ENCODE measurements at regions not wholly inside any gene's neighbourhood (a gene's known extent, or its start where the extent isn't known, plus 50 kb on each side); places are given as distances from the start of the nearest gene placed in this dataset.

DNA sequence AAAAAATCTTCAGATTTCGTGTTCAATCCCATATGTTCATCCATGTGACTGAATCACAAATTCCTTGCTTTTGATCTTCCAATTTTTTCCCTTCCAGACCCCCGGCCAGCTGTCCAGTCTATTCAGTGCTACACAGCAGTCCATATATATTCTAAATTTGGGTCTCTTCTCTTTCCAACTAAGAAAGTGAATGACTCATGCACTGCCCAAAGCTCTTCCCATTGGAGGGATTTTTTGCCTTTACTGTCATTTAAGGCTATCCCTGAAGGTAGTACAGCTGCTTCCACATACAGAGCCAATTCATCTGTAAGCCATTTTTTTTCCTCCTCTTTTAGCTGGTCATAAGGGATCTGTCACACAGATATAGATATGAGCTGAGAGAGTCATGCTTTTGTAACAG lies 478.3 kb downstream of the DMRT2 start:
- TF ChIP-seq, protein P1, sequence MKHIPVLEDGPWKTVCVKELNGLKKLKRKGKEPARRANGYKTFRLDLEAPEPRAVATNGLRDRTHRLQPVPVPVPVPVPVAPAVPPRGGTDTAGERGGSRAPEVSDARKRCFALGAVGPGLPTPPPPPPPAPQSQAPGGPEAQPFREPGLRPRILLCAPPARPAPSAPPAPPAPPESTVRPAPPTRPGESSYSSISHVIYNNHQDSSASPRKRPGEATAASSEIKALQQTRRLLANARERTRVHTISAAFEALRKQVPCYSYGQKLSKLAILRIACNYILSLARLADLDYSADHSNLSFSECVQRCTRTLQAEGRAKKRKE (CRISPR knock-in tag; IDR thresholded peaks at IDR 0.05; ENCODE audit: low read depth), result no peak
- TF ChIP-seq FOXS1 (CRISPR knock-in tag; IDR thresholded peaks at IDR 0.05) (no peak), POLR2A (IDR thresholded peaks at IDR 0.05; ENCODE audit: low read length) (no peak), RNF2 (IDR thresholded peaks at IDR 0.05; ENCODE audit: borderline replicate concordance, low read depth) (no peak), ZNF302 (CRISPR knock-in tag; IDR thresholded peaks at IDR 0.05) (no peak), TP53 (CRISPR knock-in tag; IDR thresholded peaks at IDR 0.05) (no peak), PHF8 (IDR thresholded peaks at IDR 0.05; ENCODE audit: borderline replicate concordance, low read depth) (no peak), FOSB (CRISPR knock-in tag; IDR thresholded peaks at IDR 0.05) (no peak), HDAC2 (IDR thresholded peaks at IDR 0.05) (no peak), BHLHE40 (IDR thresholded peaks at IDR 0.05; ENCODE audit: low read depth, low read length) (no peak), CBX2 (IDR thresholded peaks at IDR 0.05; ENCODE audit: borderline replicate concordance, low read depth) (no peak), JUNB (IDR thresholded peaks at IDR 0.05) (no peak), SMC3 (IDR thresholded peaks at IDR 0.05) (no peak), KDM1A (IDR thresholded peaks at IDR 0.05; ENCODE audit: low read depth) (no peak), RARB (CRISPR knock-in tag; IDR thresholded peaks at IDR 0.05) (no peak), CBX8 (IDR thresholded peaks at IDR 0.05) (no peak), RAD21 (conservative IDR thresholded peaks at IDR 0.05 in 1 of 2, IDR thresholded peaks at IDR 0.05 in 1 of 2) (no peak)
- TF ChIP-seq, protein P2, sequence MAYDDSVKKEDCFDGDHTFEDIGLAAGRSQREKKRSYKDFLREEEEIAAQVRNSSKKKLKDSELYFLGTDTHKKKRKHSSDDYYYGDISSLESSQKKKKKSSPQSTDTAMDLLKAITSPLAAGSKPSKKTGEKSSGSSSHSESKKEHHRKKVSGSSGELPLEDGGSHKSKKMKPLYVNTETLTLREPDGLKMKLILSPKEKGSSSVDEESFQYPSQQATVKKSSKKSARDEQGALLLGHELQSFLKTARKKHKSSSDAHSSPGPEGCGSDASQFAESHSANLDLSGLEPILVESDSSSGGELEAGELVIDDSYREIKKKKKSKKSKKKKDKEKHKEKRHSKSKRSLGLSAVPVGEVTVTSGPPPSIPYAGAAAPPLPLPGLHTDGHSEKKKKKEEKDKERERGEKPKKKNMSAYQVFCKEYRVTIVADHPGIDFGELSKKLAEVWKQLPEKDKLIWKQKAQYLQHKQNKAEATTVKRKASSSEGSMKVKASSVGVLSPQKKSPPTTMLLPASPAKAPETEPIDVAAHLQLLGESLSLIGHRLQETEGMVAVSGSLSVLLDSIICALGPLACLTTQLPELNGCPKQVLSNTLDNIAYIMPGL (CRISPR knock-in tag; IDR thresholded peaks at IDR 0.05; ENCODE audit: borderline replicate concordance), result no peak
- TF ChIP-seq, protein P3, sequence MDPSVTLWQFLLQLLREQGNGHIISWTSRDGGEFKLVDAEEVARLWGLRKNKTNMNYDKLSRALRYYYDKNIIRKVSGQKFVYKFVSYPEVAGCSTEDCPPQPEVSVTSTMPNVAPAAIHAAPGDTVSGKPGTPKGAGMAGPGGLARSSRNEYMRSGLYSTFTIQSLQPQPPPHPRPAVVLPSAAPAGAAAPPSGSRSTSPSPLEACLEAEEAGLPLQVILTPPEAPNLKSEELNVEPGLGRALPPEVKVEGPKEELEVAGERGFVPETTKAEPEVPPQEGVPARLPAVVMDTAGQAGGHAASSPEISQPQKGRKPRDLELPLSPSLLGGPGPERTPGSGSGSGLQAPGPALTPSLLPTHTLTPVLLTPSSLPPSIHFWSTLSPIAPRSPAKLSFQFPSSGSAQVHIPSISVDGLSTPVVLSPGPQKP (IDR thresholded peaks at IDR 0.05; ENCODE audit: low read depth, low read length), result no peak
- Histone ChIP-seq H3K4me3 (no peak overlapping the region), H3K9me3 (no peaks in the 10 kb centered on the region), H3K4me1 (no peaks in the 10 kb centered on the region), H3K4me2 (no peak overlapping the region), H3K27ac (no peak overlapping the region)
- FAIRE-seq (no peak), DNase-seq (ENCODE audit: low read depth in 1 of 2, low spot score in 1 of 2) (no peak), ATAC-seq (no peak)
- ChIA-PET POLR2A (no interaction called here), CTCF (interaction anchor here (1.7 kb wide), 1 partner anchor 10 kb away, joined by 3 read pairs; no protein-coding TSS in a partner anchor)
- 0% methylated on average over 2 of the region's 2 CpGs for WGBS (ENCODE audit: missing lambda C conversion rate)

DNA sequence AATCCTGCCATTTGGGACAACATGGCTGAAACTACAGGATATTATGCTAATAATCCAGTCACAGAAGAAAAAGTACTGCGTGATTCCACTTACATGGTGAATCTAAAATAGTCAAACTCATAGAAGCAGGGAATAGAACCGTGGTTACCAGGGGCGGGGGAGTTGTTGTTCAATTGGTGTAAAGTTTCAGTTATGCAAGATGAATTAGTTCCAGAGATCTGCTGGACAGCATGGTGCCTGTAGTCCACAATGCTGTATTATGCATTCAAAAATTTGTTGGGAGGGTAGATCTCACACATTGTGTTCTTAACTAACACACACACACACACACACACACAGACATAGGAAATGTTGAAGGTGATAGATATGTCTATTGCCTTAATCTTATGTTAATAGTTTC lies 480.5 kb downstream of the DMRT2 start:
- ChIA-PET POLR2A (no interaction called here), CTCF (no interaction called here)
- Histone ChIP-seq H3K9me3 (no peaks in the 10 kb centered on the region), H3K4me2 (no peak overlapping the region), H3K27ac (no peak overlapping the region), H3K4me1 (no peaks in the 10 kb centered on the region), H3K4me3 (no peak overlapping the region)
- FAIRE-seq (no peak), ATAC-seq (no peak), DNase-seq (ENCODE audit: low read depth in 1 of 2, low spot score in 1 of 2) (no peak)
- 5% methylated on average over 3 of the region's 3 CpGs for WGBS (ENCODE audit: missing lambda C conversion rate)
- TF ChIP-seq ZNF302 (CRISPR knock-in tag; IDR thresholded peaks at IDR 0.05) (no peak), ZC3H11A (IDR thresholded peaks at IDR 0.05) (no peak)

DNA sequence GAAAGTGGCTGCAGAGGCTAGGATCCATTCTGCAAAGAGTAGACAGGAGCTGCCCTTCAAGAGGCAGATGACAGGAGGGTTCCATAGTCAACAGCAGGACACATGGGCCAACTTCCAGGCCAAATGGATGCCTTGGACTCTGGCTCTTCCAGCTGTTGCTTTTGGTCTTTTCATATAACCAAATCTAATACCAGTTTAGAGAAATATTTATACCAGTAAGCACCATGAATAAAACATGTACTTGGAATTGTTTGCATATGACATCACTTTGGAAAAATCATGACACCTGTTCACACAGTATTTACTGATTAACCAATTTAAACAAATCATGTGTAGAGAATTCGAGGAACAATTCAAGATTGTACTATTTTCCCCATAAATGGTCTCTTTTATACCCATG lies 481.3 kb downstream of the DMRT2 start:
- Histone ChIP-seq H3K4me3 (no peak overlapping the region), H3K4me1 (no peaks in the 10 kb centered on the region), H3K9me3 (no peaks in the 10 kb centered on the region), H3K27ac (no peak overlapping the region), H3K4me2 (no peak overlapping the region)
- TF ChIP-seq FOXS1 (CRISPR knock-in tag; IDR thresholded peaks at IDR 0.05), result no peak
- TF ChIP-seq RCOR1 (IDR thresholded peaks at IDR 0.05; ENCODE audit: low read depth, low read length), result no peak
- no peak for TF ChIP-seq FOSB (CRISPR knock-in tag; IDR thresholded peaks at IDR 0.05)
- 0% methylated on average over 1 of the region's 1 CpG for WGBS (ENCODE audit: missing lambda C conversion rate)
- ChIA-PET POLR2A (no interaction called here), CTCF (no interaction called here)
- no peak for DNase-seq (ENCODE audit: low read depth in 1 of 2, low spot score in 1 of 2)
- ATAC-seq, result no peak
- no peak for FAIRE-seq

Data from A549 (cell line).